HL-60 (cell line): ENCODE measurements at regions not wholly inside any gene's neighbourhood (a gene's known extent, or its start where the extent isn't known, plus 50 kb on each side); places are given as distances from the start of the nearest gene placed in this dataset.

Experiments used
- DNase-seq, 2 experiments: peaks; one replicate each; pipeline ENCODE4 v3.0.0-alpha.2; 2010 to 2020; ENCODE audit warnings: low read depth in 1 of 2, low spot score in 1 of 2
- H3K27ac ChIP-seq: fragments of 250-450 bp; sonication (Bioruptor Pico); replicated peaks from 2 replicates; pipeline ENCODE4 v1.5.1; 2020; ENCODE audit warnings: mild to moderate bottlenecking, moderate library complexity
- H3K27me3 ChIP-seq: fragments of 250-450 bp; sonication (Bioruptor Pico); 2 replicates; pipeline ENCODE4 v1.5.1; 2021; ENCODE audit warnings: mild to moderate bottlenecking, moderate library complexity; ENCODE audit not compliant: insufficient read depth, poor library complexity, severe bottlenecking
- H3K4me3 ChIP-seq: replicated peaks from 2 replicates; pipeline ENCODE4 v1.5.1; 2011; ENCODE audit warnings: mild to moderate bottlenecking, control low read depth, low read length; ENCODE audit not compliant: insufficient read depth
- GABPA ChIP-seq: IDR thresholded peaks from 2 replicates; pipeline ENCODE4 v1.6.1; 2012; ENCODE audit warnings: low read depth
- POLR2AphosphoS5 ChIP-seq: IDR thresholded peaks from 2 replicates; pipeline ENCODE4 v1.6.1; 2012; ENCODE audit warnings: low read depth
- SPI1 ChIP-seq: IDR thresholded peaks from 2 replicates; pipeline ENCODE4 v1.6.1; 2012; ENCODE audit warnings: low read depth, mild to moderate bottlenecking, borderline replicate concordance
- TF ChIP-seq, protein P1 (sequence below): IDR thresholded peaks from one replicate; pipeline ENCODE4 v1.5.1; 2011; ENCODE audit warnings: low read length, control low read depth, inconsistent platforms; ENCODE audit not compliant: insufficient read depth
- TF ChIP-seq, protein P2 (sequence below): IDR thresholded peaks from 2 replicates; pipeline ENCODE4 v1.6.1; 2012; ENCODE audit warnings: low read depth; ENCODE audit not compliant: insufficient replicate concordance

DNA sequence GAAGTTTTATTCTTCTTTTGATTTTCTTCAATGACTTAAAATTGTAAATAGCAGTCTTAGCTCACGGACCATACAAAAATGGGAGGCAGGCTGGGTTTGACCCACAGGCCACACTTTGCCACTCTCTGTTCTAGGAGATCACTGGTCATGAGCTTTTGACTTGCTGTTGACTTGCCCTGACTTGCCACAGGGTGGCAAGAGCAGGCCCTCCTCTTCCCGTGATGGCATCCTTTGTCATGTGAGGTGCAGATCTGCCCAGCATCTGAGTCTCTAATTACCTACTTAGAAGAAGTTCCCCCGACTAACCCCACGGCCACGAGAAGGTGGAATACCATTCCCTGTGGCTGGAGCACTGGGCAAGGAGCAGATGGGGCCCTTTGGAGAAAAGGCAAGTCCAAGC is 81.0 kb upstream of the SCAF11 start:
- DNase-seq = no peak

DNA sequence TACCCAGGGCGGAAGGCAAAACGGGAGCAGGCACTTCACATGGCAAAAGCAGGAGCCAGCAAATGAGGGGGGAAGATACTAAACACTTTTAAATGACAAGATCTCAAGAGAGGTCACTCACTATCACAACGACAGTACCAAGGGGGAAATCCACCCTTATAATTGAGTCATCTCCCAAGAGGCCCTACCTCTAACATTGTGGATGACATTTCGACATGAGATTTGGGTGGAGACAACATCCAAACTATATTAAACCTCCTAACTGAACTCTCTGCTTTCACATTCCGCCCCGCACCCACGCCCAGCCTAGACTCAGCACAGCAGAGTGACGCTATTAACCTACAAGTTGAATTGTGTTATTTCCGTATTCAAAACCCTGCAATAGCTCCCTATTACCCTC is 76.7 kb upstream of the SCAF11 start:
- DNase-seq = no peak
- no peak overlapping the region for H3K27ac ChIP-seq
- H3K4me3 ChIP-seq = no peak overlapping the region
- TF ChIP-seq, protein P1, sequence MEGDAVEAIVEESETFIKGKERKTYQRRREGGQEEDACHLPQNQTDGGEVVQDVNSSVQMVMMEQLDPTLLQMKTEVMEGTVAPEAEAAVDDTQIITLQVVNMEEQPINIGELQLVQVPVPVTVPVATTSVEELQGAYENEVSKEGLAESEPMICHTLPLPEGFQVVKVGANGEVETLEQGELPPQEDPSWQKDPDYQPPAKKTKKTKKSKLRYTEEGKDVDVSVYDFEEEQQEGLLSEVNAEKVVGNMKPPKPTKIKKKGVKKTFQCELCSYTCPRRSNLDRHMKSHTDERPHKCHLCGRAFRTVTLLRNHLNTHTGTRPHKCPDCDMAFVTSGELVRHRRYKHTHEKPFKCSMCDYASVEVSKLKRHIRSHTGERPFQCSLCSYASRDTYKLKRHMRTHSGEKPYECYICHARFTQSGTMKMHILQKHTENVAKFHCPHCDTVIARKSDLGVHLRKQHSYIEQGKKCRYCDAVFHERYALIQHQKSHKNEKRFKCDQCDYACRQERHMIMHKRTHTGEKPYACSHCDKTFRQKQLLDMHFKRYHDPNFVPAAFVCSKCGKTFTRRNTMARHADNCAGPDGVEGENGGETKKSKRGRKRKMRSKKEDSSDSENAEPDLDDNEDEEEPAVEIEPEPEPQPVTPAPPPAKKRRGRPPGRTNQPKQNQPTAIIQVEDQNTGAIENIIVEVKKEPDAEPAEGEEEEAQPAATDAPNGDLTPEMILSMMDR = no peak
- TF ChIP-seq SPI1 = no peak
- no peak for TF ChIP-seq GABPA
- TF ChIP-seq POLR2AphosphoS5 = no peak
- TF ChIP-seq, protein P2, sequence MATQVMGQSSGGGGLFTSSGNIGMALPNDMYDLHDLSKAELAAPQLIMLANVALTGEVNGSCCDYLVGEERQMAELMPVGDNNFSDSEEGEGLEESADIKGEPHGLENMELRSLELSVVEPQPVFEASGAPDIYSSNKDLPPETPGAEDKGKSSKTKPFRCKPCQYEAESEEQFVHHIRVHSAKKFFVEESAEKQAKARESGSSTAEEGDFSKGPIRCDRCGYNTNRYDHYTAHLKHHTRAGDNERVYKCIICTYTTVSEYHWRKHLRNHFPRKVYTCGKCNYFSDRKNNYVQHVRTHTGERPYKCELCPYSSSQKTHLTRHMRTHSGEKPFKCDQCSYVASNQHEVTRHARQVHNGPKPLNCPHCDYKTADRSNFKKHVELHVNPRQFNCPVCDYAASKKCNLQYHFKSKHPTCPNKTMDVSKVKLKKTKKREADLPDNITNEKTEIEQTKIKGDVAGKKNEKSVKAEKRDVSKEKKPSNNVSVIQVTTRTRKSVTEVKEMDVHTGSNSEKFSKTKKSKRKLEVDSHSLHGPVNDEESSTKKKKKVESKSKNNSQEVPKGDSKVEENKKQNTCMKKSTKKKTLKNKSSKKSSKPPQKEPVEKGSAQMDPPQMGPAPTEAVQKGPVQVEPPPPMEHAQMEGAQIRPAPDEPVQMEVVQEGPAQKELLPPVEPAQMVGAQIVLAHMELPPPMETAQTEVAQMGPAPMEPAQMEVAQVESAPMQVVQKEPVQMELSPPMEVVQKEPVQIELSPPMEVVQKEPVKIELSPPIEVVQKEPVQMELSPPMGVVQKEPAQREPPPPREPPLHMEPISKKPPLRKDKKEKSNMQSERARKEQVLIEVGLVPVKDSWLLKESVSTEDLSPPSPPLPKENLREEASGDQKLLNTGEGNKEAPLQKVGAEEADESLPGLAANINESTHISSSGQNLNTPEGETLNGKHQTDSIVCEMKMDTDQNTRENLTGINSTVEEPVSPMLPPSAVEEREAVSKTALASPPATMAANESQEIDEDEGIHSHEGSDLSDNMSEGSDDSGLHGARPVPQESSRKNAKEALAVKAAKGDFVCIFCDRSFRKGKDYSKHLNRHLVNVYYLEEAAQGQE = no peak
- no peaks in the 10 kb centered on the region for H3K27me3 ChIP-seq

More for the DNA sequence above, 81.0 kb upstream of the SCAF11 start:
- TF ChIP-seq, protein P2 = no peak
- TF ChIP-seq POLR2AphosphoS5 (no peak), SPI1 (no peak), GABPA (no peak)
- TF ChIP-seq, protein P1 = no peak
- H3K27me3 ChIP-seq = no peaks in the 10 kb centered on the region
- no peak overlapping the region for H3K4me3 ChIP-seq
- no peak overlapping the region for H3K27ac ChIP-seq

DNA sequence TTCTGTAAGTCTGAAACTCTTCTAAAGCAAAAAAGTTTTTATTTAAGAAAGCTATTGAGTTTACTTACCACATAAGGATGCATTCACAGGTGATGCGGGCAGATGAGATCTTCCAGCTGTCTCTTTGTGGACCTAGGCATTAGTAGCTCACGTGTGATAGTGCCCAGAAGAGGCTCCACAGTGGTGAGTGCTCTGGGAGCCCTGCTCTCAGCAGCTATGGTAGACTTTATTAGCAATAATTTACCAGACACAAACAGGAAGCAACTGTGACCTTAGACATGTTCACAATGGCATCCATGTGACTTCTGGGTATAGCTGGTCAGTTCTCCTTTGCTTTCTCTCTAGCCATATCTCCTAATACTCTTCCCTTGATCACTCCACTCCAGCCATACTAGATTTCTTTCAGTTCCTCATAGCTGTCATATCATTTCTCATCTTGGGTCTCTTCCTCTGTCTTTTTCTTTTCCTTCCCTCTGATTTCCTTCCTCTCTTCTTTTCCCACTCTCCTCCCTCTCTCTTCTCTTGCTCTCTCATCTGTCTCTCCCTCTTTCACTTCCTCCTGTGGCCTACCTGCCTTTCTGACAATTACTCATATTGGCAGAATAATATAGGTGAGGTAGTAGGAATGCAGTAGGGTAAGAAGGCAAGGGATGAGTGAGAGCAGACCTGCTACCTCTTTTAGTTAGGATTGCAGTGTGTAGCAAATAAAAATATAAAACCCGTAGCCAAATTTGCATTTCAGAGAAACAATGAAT is 75.2 kb upstream of the SCAF11 start:
- H3K27me3 ChIP-seq = no peaks in the 10 kb centered on the region
- H3K27ac ChIP-seq = no peak overlapping the region
- TF ChIP-seq, protein P1 = no peak
- TF ChIP-seq, protein P2 = no peak
- H3K4me3 ChIP-seq = no peak overlapping the region
- DNase-seq = no peak
